Loucy (cell line): ENCODE measurements at regions not wholly inside any gene's neighbourhood (a gene's known extent, or its start where the extent isn't known, plus 50 kb on each side); places are given as distances from the start of the nearest gene placed in this dataset.

ENCODE experiments used
- EZH2phosphoT487 ChIP-seq: fragments of 200-600 bp; IDR thresholded peaks from 2 replicates; pipeline ENCODE4 v1.6.1; 2018; ENCODE audit warnings: antibody characterized with exemption, mild to moderate bottlenecking, moderate library complexity, borderline replicate concordance
- TF ChIP-seq, protein P1 (sequence below): fragments of 200-600 bp; sonication (generic); conservative IDR thresholded peaks from 2 replicates; pipeline ENCODE4 v1.5.1; 2014; ENCODE audit warnings: mild to moderate bottlenecking, antibody characterized with exemption, low read length

DNA sequence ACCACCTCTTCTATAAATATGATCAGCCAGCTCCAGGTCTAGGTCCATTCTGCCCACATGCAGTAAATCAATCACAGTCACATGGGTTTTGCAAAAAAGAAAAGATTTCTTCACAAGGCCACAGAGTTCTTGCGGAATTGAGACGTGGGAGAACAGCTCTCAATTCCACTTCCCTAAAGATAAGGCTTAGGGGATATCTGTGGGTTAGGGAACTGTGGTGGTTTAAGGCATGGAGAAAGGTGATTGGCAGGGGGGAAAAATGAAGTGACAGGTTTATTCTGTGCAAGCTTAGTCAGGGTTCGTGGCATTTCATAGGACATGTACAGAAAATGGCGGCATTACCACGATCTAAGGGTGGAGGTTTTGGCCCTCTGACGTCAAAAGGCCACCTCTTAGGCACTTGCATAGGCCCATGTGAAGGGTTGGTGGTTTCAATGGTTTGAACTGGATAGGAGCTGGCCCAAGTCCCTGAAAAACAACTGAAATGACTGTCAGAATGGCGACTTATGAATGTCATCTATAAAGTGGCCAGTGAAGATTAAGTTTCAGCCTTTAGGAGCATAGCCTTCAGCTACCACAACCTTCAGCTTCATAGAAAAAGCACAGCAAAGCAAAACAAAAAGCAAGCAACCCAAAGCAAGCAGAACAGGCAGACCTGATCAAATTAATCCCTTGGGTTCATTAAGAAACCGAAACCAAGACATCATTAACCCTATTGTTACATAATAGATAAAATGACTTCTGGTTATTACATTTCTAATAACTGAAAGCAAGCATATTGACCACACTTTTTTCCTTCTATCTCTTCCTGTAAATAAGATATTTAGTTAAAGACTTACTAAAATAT lies 289.8 kb upstream of the SFRP2 start:
- TF ChIP-seq, protein P1, sequence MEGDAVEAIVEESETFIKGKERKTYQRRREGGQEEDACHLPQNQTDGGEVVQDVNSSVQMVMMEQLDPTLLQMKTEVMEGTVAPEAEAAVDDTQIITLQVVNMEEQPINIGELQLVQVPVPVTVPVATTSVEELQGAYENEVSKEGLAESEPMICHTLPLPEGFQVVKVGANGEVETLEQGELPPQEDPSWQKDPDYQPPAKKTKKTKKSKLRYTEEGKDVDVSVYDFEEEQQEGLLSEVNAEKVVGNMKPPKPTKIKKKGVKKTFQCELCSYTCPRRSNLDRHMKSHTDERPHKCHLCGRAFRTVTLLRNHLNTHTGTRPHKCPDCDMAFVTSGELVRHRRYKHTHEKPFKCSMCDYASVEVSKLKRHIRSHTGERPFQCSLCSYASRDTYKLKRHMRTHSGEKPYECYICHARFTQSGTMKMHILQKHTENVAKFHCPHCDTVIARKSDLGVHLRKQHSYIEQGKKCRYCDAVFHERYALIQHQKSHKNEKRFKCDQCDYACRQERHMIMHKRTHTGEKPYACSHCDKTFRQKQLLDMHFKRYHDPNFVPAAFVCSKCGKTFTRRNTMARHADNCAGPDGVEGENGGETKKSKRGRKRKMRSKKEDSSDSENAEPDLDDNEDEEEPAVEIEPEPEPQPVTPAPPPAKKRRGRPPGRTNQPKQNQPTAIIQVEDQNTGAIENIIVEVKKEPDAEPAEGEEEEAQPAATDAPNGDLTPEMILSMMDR: no peak
- TF ChIP-seq EZH2phosphoT487: no peak
